Glutamatergic neuron (in vitro differentiated cells): ENCODE measurements at regions not wholly inside any gene's neighbourhood (a gene's known extent, or its start where the extent isn't known, plus 50 kb on each side); places are given as distances from the start of the nearest gene placed in this dataset.

Source experiments
- DNase-seq: peaks from one replicate; pipeline ENCODE4 v3.0.0; 2022
- H3K27ac Mint-ChIP-seq: one replicate; pipeline ENCODE4 v1.8.0; 2020; ENCODE audit warnings: mild to moderate bottlenecking, mixed read lengths, inconsistent platforms; ENCODE audit not compliant: unreplicated experiment
- H3K27me3 Mint-ChIP-seq: one replicate; pipeline ENCODE4 v1.8.0; 2020; ENCODE audit warnings: mild to moderate bottlenecking, moderate library complexity, mixed read lengths, inconsistent platforms; ENCODE audit not compliant: unreplicated experiment
- H3K36me3 Mint-ChIP-seq: one replicate; pipeline ENCODE4 v1.8.0; 2020; ENCODE audit warnings: mild to moderate bottlenecking, mixed read lengths, inconsistent platforms; ENCODE audit not compliant: unreplicated experiment
- H3K4me1 Mint-ChIP-seq: one replicate; pipeline ENCODE4 v1.8.0; 2020; ENCODE audit warnings: mild to moderate bottlenecking, low read depth, mixed read lengths, inconsistent platforms; ENCODE audit not compliant: unreplicated experiment
- H3K4me3 Mint-ChIP-seq: one replicate; pipeline ENCODE4 v1.8.0; 2020; ENCODE audit warnings: mild to moderate bottlenecking, mixed read lengths, inconsistent platforms; ENCODE audit not compliant: unreplicated experiment
- H3K9me3 Mint-ChIP-seq: one replicate; pipeline ENCODE4 v1.8.0; 2020; ENCODE audit warnings: mild to moderate bottlenecking, moderate library complexity, mixed read lengths, inconsistent platforms; ENCODE audit not compliant: unreplicated experiment
- TF ChIP-seq, protein P1 (sequence below): fragments of 200-600 bp; sonication (generic); IDR thresholded peaks from one replicate; pipeline ENCODE4 v1.5.0; 2021; ENCODE audit not compliant: partially characterized antibody, unreplicated experiment

DNA sequence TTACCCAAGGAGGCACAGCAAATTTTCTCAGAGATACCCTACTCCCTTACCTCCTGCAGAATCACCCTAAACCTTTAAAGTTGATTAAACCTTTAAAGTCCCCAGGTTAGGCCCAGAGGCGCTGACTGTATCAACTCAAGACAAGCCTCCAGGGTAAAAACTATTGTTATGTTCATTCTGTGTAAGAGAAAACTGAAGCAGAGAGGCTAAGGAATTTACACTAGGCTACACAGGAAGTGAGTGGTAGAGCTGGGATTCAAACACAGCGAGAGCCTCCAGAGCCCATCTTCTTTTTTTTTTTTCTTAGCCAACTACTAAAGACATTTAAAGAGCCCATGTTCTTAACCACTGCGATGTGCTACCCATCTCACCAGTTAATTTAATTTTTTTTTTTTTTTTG, 56.3 kb upstream of the GRK3 start:
- no peak for DNase-seq
- TF ChIP-seq, protein P1, sequence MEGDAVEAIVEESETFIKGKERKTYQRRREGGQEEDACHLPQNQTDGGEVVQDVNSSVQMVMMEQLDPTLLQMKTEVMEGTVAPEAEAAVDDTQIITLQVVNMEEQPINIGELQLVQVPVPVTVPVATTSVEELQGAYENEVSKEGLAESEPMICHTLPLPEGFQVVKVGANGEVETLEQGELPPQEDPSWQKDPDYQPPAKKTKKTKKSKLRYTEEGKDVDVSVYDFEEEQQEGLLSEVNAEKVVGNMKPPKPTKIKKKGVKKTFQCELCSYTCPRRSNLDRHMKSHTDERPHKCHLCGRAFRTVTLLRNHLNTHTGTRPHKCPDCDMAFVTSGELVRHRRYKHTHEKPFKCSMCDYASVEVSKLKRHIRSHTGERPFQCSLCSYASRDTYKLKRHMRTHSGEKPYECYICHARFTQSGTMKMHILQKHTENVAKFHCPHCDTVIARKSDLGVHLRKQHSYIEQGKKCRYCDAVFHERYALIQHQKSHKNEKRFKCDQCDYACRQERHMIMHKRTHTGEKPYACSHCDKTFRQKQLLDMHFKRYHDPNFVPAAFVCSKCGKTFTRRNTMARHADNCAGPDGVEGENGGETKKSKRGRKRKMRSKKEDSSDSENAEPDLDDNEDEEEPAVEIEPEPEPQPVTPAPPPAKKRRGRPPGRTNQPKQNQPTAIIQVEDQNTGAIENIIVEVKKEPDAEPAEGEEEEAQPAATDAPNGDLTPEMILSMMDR: no peak
- no peak overlapping the region for H3K4me3 Mint-ChIP-seq
- peaks cover 4% of the 10 kb centered on the region for H3K4me1 Mint-ChIP-seq
- H3K9me3 Mint-ChIP-seq: no peaks in the 10 kb centered on the region
- no peaks in the 10 kb centered on the region for H3K27me3 Mint-ChIP-seq
- H3K27ac Mint-ChIP-seq: no peak overlapping the region
- H3K36me3 Mint-ChIP-seq: no peaks in the 10 kb centered on the region

GRCh38 chr22:25508761-25509321, 55.6 kb upstream of the GRK3 start:
- H3K27ac Mint-ChIP-seq: no peak overlapping the region
- no peaks in the 10 kb centered on the region for H3K36me3 Mint-ChIP-seq
- TF ChIP-seq, protein P1: no peak
- H3K9me3 Mint-ChIP-seq: no peaks in the 10 kb centered on the region
- no peaks in the 10 kb centered on the region for H3K27me3 Mint-ChIP-seq
- peaks cover 4% of the 10 kb centered on the region for H3K4me1 Mint-ChIP-seq
- no peak overlapping the region for H3K4me3 Mint-ChIP-seq
- no peak for DNase-seq

DNA sequence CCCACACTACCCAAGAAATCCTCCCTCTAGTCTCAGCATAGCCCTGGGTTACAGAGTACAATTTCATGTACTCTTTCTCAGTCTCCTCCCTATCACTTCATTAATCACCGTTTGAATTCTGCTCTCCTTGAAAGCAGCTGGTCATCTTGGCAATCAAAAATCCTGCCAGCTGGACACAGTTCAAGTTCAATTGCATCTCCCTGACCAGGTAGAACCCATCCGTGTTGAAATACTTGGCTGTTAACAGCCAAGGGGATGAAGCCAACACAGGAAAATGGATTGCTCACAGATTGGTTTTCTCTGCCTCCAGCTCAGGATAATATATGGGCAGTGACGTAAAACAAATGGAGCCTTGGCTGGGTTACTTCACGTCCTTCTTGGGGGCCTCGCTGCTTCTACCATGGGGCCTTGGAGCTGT, 55.1 kb upstream of the GRK3 start:
- H3K9me3 Mint-ChIP-seq: no peaks in the 10 kb centered on the region
- TF ChIP-seq, protein P1: no peak
- no peak overlapping the region for H3K27ac Mint-ChIP-seq
- H3K36me3 Mint-ChIP-seq: no peaks in the 10 kb centered on the region
- no peak for DNase-seq
- no peaks in the 10 kb centered on the region for H3K27me3 Mint-ChIP-seq
- H3K4me3 Mint-ChIP-seq: no peak overlapping the region
- H3K4me1 Mint-ChIP-seq: peaks cover 4% of the 10 kb centered on the region

GRCh38 chr22:25510876-25511275, 53.6 kb upstream of the GRK3 start:
- Mint-ChIP-seq H3K4me3 (no peak overlapping the region), H3K36me3 (no peaks in the 10 kb centered on the region), H3K27me3 (no peaks in the 10 kb centered on the region), H3K27ac (no peak overlapping the region), H3K9me3 (no peaks in the 10 kb centered on the region), H3K4me1 (peaks cover 4% of the 10 kb centered on the region)
- no peak for DNase-seq
- TF ChIP-seq, protein P1: no peak

DNA sequence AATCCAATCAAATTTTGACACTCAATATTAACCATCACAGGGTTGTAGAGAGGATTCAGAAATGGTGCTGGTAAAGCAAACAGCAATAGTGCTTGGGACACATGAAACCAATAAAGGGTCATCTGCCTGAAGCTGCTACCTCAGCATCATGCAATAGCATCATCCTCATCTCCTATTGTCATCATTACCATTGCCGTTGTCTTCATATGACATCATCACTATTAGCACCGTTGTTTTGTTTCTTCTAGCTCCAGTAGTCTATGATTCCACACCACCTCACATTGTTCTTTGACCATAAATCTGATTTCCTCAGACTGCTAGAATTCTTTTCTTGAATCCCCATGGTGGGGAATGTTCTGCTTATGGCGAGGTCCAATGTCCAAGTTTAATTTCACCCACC, 52.8 kb upstream of the GRK3 start:
- no peak for DNase-seq
- peaks cover 4% of the 10 kb centered on the region for H3K4me1 Mint-ChIP-seq
- H3K4me3 Mint-ChIP-seq: no peak overlapping the region
- H3K9me3 Mint-ChIP-seq: no peaks in the 10 kb centered on the region
- no peaks in the 10 kb centered on the region for H3K36me3 Mint-ChIP-seq
- H3K27me3 Mint-ChIP-seq: no peaks in the 10 kb centered on the region
- no peak overlapping the region for H3K27ac Mint-ChIP-seq
- TF ChIP-seq, protein P1: no peak
